ENCODE measurements at regions not wholly inside any gene's neighbourhood (a gene's known extent, or its start where the extent isn't known, plus 50 kb on each side); places are given as distances from the start of the nearest gene placed in this dataset.

DNA sequence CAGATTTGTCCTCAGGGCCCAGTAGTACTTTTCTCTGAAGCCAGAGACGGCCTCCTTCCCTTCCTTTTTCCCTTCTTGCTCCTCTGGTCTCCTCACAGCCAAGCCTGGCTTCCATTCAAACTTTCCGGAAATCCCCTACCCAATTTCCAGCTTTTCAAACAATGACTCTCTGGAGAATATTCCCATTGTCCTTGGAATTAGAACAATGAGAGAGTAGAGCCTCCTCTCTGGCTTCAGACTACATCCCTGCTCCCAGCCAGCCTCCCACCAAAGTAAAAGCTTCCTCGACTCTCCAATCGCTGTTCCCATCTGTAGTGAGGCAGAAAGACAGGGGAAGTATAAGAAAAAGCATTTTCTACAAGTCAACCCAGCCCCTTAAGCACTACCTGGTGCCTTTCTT lies 77.7 kb upstream of the SOX13 start:
- TF ChIP-seq, protein P1, sequence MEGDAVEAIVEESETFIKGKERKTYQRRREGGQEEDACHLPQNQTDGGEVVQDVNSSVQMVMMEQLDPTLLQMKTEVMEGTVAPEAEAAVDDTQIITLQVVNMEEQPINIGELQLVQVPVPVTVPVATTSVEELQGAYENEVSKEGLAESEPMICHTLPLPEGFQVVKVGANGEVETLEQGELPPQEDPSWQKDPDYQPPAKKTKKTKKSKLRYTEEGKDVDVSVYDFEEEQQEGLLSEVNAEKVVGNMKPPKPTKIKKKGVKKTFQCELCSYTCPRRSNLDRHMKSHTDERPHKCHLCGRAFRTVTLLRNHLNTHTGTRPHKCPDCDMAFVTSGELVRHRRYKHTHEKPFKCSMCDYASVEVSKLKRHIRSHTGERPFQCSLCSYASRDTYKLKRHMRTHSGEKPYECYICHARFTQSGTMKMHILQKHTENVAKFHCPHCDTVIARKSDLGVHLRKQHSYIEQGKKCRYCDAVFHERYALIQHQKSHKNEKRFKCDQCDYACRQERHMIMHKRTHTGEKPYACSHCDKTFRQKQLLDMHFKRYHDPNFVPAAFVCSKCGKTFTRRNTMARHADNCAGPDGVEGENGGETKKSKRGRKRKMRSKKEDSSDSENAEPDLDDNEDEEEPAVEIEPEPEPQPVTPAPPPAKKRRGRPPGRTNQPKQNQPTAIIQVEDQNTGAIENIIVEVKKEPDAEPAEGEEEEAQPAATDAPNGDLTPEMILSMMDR (conservative IDR thresholded peaks at IDR 0.05 in 1 of 2, IDR thresholded peaks at IDR 0.05 in 1 of 2; ENCODE audit: low read depth in 1 of 2, low read length in 2 of 2) = no peak
- TF ChIP-seq EZH2 (IDR thresholded peaks at IDR 0.05; ENCODE audit: low read length, missing control alignments) = no peak

All from fibroblast of lung (primary cell).